Tibial nerve (tissue), 4 donors: ENCODE measurements at regions not wholly inside any gene's neighbourhood (a gene's known extent, or its start where the extent isn't known, plus 50 kb on each side); places are given as distances from the start of the nearest gene placed in this dataset.

ENCODE experiments used
- EP300 ChIP-seq, 2 donors: sonication (generic); formaldehyde crosslinking; IDR thresholded peaks; one replicate each; pipeline ENCODE4 v1.6.1; 2017; ENCODE audit warnings: antibody characterized with exemption in 2 of 2, mild to moderate bottlenecking in 1 of 2
- POLR2A ChIP-seq, 2 donors: fragments of 450-650 bp; IDR thresholded peaks; one replicate each; pipeline ENCODE4 v1.6.1; 2017; ENCODE audit warnings: antibody characterized with exemption in 2 of 2, mild to moderate bottlenecking in 2 of 2, moderate library complexity in 2 of 2
- TF ChIP-seq, protein P1 (sequence below), 5 experiments: fragments of 200-600 bp in 3 of 5; fragments of 450-650 bp in 2 of 5; sonication (generic) in 3 of 5; IDR thresholded peaks; one replicate each; pipeline ENCODE4 v1.5.1; 2016 to 2019; ENCODE audit warnings: antibody characterized with exemption in 5 of 5, mild to moderate bottlenecking in 3 of 5, moderate library complexity in 2 of 5

DNA sequence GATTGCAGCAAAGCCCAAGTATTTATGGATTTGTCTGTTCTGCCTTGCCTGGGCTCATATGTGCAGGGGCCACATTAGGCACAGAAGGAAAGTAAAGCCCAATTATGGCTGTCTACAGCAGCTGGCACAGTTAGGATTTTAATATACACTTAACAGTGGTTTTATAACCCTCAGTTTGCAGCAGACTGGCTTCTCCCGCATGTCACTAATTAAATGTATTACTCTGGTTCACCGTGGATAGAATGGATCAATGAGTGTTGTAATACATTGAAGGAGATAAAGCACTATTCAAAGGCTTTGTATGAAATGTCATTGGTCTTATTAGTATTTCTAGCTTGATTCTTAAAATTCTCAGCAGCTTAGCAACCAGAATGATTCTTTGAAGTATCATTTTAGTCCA lies 320.2 kb downstream of the KCNS3 start:
- TF ChIP-seq, protein P1, sequence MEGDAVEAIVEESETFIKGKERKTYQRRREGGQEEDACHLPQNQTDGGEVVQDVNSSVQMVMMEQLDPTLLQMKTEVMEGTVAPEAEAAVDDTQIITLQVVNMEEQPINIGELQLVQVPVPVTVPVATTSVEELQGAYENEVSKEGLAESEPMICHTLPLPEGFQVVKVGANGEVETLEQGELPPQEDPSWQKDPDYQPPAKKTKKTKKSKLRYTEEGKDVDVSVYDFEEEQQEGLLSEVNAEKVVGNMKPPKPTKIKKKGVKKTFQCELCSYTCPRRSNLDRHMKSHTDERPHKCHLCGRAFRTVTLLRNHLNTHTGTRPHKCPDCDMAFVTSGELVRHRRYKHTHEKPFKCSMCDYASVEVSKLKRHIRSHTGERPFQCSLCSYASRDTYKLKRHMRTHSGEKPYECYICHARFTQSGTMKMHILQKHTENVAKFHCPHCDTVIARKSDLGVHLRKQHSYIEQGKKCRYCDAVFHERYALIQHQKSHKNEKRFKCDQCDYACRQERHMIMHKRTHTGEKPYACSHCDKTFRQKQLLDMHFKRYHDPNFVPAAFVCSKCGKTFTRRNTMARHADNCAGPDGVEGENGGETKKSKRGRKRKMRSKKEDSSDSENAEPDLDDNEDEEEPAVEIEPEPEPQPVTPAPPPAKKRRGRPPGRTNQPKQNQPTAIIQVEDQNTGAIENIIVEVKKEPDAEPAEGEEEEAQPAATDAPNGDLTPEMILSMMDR (IDR thresholded peaks at IDR 0.05), result no peak
- TF ChIP-seq POLR2A (IDR thresholded peaks at IDR 0.05) (no peak), EP300 (IDR thresholded peaks at IDR 0.05) (no peak)
